RWPE1 (cell line): ENCODE measurements at regions not wholly inside any gene's neighbourhood (a gene's known extent, or its start where the extent isn't known, plus 50 kb on each side); places are given as distances from the start of the nearest gene placed in this dataset.

ENCODE experiments used
- CTCF ChIA-PET: fragments of 350-600 bp; sonication (Branson Sonifier 250); formaldehyde crosslinking; extraction: SDS; loops from one replicate; lab custom pipeline; 2021; lab: Yijun Ruan, JAX
- POLR2A ChIA-PET: fragments of 400-600 bp; formaldehyde crosslinking; extraction: SDS; loops from one replicate; lab custom pipeline; 2020; ENCODE audit warnings: antibody characterized with exemption; ENCODE audit not compliant: low non-redundant PET; lab: Yijun Ruan, JAX
- DNase-seq: peaks from one replicate; pipeline ENCODE4 v3.0.0; 2012; ENCODE audit warnings: low spot score
- H3K27ac ChIP-seq: fragments of 450-650 bp; 2 replicates; pipeline ENCODE4 v1.5.1; 2017
- TF ChIP-seq, protein P1 (sequence below): fragments of 450-650 bp; conservative IDR thresholded peaks from 2 replicates; pipeline ENCODE4 v1.5.1; 2017; ENCODE audit warnings: low read depth, mild to moderate bottlenecking

DNA sequence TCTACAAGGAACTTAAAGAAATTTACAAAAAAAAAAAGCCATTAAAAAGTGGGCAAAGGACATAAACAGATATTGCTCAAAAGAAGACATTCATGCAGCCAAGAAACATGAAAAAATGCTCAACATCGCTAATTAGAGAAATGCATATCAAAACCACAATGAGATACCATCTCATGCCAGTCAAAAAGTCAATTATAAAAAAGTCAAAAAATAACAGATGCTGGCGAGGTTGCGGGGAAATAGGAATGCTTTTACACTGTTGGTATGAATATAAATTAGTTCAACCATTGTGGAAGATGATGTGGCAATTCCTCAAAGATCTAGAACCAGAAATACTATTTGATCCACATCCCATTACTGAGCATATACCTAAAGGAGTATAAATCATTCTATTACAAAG lies 411.9 kb upstream of the MARCKS start:
- no peak for DNase-seq
- CTCF ChIA-PET, result interaction anchor here (0.6 kb wide), 1 partner anchor 59 kb away, joined by 3 read pairs; no protein-coding TSS in a partner anchor
- H3K27ac ChIP-seq, result no peak overlapping the region
- POLR2A ChIA-PET, result no interaction called here
- TF ChIP-seq, protein P1, sequence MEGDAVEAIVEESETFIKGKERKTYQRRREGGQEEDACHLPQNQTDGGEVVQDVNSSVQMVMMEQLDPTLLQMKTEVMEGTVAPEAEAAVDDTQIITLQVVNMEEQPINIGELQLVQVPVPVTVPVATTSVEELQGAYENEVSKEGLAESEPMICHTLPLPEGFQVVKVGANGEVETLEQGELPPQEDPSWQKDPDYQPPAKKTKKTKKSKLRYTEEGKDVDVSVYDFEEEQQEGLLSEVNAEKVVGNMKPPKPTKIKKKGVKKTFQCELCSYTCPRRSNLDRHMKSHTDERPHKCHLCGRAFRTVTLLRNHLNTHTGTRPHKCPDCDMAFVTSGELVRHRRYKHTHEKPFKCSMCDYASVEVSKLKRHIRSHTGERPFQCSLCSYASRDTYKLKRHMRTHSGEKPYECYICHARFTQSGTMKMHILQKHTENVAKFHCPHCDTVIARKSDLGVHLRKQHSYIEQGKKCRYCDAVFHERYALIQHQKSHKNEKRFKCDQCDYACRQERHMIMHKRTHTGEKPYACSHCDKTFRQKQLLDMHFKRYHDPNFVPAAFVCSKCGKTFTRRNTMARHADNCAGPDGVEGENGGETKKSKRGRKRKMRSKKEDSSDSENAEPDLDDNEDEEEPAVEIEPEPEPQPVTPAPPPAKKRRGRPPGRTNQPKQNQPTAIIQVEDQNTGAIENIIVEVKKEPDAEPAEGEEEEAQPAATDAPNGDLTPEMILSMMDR, result no peak

DNA sequence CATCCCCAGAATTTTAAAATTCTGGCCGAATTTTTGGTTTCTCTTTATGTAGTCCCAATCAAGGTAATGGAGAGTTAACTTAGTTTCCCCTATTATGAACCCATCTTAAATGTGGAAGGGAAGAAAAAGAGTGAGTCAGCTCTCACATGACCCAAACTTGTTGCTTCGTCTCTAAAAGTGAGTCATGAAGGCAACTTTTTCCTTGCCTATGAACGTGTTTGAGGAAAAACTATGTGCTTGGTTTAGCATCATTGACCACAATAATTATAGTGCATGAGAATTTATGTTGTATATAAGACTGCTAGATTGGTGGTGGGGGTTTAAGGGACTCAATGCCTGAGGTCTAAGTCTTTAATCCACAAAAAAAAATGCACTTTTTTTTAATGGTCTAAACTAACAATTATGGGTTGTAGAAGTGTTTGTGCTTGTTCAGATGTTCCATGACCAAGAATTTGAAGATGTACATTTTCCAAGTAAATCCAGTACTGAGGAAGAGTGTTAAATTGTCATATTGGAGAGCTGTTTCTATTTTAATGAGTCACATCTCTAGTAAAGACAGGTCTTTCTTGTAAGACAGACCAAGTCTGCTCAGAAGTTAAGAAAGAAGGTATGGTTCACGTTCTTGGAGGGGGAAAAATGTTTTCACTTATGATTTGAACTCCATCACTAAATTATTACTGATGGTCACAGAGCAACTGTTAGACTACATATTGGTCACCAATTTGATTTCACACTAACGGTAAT lies 409.9 kb upstream of the MARCKS start:
- H3K27ac ChIP-seq, result no peak overlapping the region
- ChIA-PET POLR2A (no interaction called here), CTCF (interaction anchor here (0.7 to 1.1 kb wide), 2 partner anchors 200 to 402 kb away, joined by 3 to 4 read pairs; no protein-coding TSS in a partner anchor)
- TF ChIP-seq, protein P1, result no peak
- DNase-seq, result peak; percentile 64

DNA sequence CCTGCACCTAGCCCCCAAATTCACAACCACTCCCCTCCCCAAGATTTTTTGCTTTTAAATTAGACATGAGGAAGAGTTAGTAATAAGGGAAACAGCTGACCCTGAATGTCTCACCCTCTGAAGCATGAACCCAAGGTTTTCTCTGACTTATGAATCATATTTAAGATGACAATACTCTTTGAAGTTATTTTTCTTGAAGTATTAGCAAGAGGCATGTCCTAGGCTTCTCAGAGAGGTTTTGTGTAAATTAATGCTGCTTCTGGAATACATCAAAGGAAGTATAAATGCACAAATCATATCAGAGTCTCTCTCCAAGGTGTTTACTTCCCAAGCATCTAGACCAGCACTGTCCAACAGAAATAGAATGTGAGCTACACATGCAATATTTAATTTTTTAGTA lies 408.1 kb upstream of the MARCKS start:
- CTCF ChIA-PET, result no interaction called here
- TF ChIP-seq, protein P1, result no peak
- no peak overlapping the region for H3K27ac ChIP-seq
- POLR2A ChIA-PET, result no interaction called here
- DNase-seq, result peak; percentile 19

DNA sequence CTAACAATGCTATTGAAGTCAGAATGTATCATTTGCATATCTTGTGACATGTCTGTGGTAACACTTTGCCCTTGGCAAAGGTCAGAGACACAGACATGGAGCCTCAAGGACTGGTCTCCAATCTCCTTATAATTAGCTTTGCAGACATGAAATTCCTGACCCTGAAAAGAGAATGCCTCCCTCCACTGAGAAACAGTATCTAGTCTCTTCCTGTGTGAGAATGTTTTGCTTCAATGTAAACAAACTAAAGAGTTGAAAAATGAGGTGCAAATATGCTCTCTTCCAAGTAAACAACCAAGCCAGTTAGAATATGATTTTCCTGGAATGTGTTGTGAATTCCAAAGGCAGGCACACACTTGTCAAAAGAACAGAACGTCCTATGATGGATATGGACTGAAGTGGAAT lies 407.1 kb upstream of the MARCKS start:
- TF ChIP-seq, protein P1, result no peak
- peak; percentile 32 for DNase-seq
- H3K27ac ChIP-seq, result no peak overlapping the region
- ChIA-PET POLR2A (no interaction called here), CTCF (interaction anchor here (0.7 kb wide), 1 partner anchor 13 kb away, joined by 3 read pairs; no protein-coding TSS in a partner anchor)

DNA sequence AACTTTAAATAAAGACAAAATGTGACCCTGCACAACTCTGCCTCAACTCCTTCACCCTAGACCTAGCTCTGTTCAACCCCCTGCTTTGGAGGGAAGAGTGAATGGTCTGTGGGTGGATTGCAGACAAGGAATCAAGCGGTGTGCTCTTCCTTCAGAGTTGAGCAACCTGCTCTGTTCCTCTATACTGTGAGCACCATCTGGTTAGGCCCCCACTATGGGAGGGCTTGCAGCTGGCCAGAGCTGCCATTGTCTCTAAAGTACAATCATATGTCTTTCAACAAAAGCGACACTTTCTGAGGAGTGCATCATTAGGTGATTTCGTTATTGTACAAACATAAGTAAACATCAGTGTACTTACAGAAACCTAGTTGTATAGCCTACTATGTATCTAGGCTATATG lies 406.1 kb upstream of the MARCKS start:
- H3K27ac ChIP-seq, result no peak overlapping the region; the same call in 1 of the 2 replicates
- no peak for DNase-seq
- TF ChIP-seq, protein P1, result no peak
- ChIA-PET POLR2A (no interaction called here), CTCF (no interaction called here)

DNA sequence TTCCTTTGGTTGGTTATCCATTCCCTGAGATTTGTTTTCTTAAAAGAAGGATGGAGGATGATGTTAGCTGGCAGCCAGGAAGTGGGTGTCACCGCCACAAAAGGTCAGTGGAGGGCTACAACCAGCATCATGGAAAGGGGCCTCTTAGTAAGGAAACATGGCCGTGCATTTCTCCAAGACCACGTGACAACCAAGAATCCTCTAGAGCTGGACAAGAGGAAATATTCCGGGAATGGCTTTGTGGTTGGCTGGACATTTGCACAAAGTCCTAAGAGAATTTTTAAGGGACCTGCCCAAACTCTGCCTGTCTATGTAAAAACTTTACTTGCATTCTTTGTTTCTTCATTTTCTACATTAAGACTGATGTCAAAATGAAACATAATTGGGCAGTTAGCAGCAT lies 399.9 kb upstream of the MARCKS start:
- no peak overlapping the region for H3K27ac ChIP-seq
- TF ChIP-seq, protein P1, result no peak
- no peak for DNase-seq
- POLR2A ChIA-PET, result no interaction called here
- CTCF ChIA-PET, result no interaction called here
